A673 (cell line): ENCODE measurements at regions not wholly inside any gene's neighbourhood (a gene's known extent, or its start where the extent isn't known, plus 50 kb on each side); places are given as distances from the start of the nearest gene placed in this dataset.

Source experiments
- BruUV-seq: library from RNA; stranded (reverse); fragments of 400-500 nt; replicated peaks from 2 replicates; lab custom pipeline; 2021; lab: Mats Ljungman, UMichigan
- CTCF ChIA-PET: fragments of 300-600 bp; sonication (Branson Sonifier 250); formaldehyde crosslinking; loops from one replicate; lab custom pipeline; 2022; ENCODE audit warnings: antibody characterized with exemption; lab: Charles Lee
- POLR2A ChIA-PET: fragments of 300-600 bp; sonication (Branson Sonifier 250); formaldehyde crosslinking; loops from one replicate; lab custom pipeline; 2022; ENCODE audit warnings: antibody characterized with exemption; ENCODE audit not compliant: low non-redundant PET; lab: Charles Lee
- DNase-seq: peaks from one replicate; pipeline ENCODE4 v3.0.0-alpha.2; 2015; ENCODE audit warnings: low spot score
- H3K27ac ChIP-seq: fragments of 200-600 bp; sonication (generic); 2 replicates; pipeline ENCODE4 v1.5.1; 2016; ENCODE audit warnings: mixed run types, low read depth, mild to moderate bottlenecking, mixed read lengths, antibody characterized with exemption, low read length; ENCODE audit not compliant: poor library complexity, severe bottlenecking
- H3K27me3 ChIP-seq: fragments of 200-600 bp; sonication (generic); replicated peaks from 2 replicates; pipeline ENCODE4 v1.6.1; 2017; ENCODE audit warnings: mixed run types, low read depth, mild to moderate bottlenecking, mixed read lengths, antibody characterized with exemption, low read length; ENCODE audit not compliant: insufficient read depth, poor library complexity
- H3K36me3 ChIP-seq: fragments of 200-600 bp; sonication (generic); 2 replicates; pipeline ENCODE4 v1.6.1; 2016; ENCODE audit warnings: mixed run types, mild to moderate bottlenecking, mixed read lengths, antibody characterized with exemption, low read length; ENCODE audit not compliant: insufficient read depth, poor library complexity, severe bottlenecking
- H3K4me1 ChIP-seq: fragments of 200-600 bp; sonication (generic); 2 replicates; pipeline ENCODE4 v1.6.1; 2017; ENCODE audit warnings: mixed run types, mild to moderate bottlenecking, mixed read lengths, antibody characterized with exemption, low read length; ENCODE audit not compliant: insufficient read depth, poor library complexity, severe bottlenecking
- H3K4me3 ChIP-seq: fragments of 200-600 bp; sonication (generic); 2 replicates; pipeline ENCODE4 v1.5.1; 2016; ENCODE audit warnings: low read depth, mixed run types, mild to moderate bottlenecking, mixed read lengths, low read length; ENCODE audit not compliant: poor library complexity, severe bottlenecking
- H3K9me3 ChIP-seq: fragments of 200-600 bp; sonication (generic); 2 replicates; pipeline ENCODE4 v1.6.1; 2016; ENCODE audit warnings: mixed run types, low read depth, mild to moderate bottlenecking, mixed read lengths, antibody characterized with exemption, low read length; ENCODE audit not compliant: poor library complexity, severe bottlenecking
- EZH2 ChIP-seq: fragments of 200-600 bp; sonication (generic); IDR thresholded peaks from 2 replicates; pipeline ENCODE4 v1.6.1; 2017; ENCODE audit warnings: borderline replicate concordance, low read depth, mild to moderate bottlenecking, mixed read lengths, antibody characterized with exemption, low read length; ENCODE audit not compliant: poor library complexity, severe bottlenecking
- intact Hi-C: fragments of 100-400 bp; cut with micrococcal nuclease; formaldehyde crosslinking; loops from one replicate; pipeline ENCODE4 v1.10.0; 2022; ENCODE audit not compliant: unreplicated experiment
- TF ChIP-seq, protein P1 (sequence below): fragments of 300-800, 200-600 bp; sonication (generic); conservative IDR thresholded peaks from 2 replicates; pipeline ENCODE4 v1.5.1; 2017; ENCODE audit warnings: low read depth, mild to moderate bottlenecking, antibody characterized with exemption, low read length, moderate library complexity, mixed read lengths

DNA sequence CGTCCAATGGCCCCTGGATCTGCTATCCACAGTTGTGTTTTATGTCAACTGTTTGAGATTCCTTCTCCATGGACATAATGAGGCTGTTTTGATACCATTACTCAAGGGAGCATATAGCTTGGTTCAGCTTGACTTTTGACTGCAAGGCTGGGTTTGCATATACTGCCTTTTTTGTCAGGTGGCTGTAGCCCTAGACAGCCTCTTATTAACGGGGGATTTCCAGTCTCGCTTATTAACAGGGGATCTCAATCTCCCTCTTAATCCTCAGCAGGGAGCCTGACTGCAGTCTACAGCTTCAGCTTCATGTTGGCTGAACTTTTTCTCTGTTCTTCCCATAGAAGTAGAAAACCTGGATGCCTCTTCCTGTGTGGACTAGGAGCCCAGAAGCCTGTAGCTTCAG lies 73.7 kb upstream of the TNC start:
- POLR2A ChIA-PET = no interaction called here
- H3K27ac ChIP-seq = peak overlapping the region; percentile 17
- H3K27me3 ChIP-seq = no peaks in the 10 kb centered on the region
- H3K4me3 ChIP-seq = no peak overlapping the region
- no peaks in the 10 kb centered on the region for H3K36me3 ChIP-seq
- no peak for TF ChIP-seq EZH2
- TF ChIP-seq, protein P1, sequence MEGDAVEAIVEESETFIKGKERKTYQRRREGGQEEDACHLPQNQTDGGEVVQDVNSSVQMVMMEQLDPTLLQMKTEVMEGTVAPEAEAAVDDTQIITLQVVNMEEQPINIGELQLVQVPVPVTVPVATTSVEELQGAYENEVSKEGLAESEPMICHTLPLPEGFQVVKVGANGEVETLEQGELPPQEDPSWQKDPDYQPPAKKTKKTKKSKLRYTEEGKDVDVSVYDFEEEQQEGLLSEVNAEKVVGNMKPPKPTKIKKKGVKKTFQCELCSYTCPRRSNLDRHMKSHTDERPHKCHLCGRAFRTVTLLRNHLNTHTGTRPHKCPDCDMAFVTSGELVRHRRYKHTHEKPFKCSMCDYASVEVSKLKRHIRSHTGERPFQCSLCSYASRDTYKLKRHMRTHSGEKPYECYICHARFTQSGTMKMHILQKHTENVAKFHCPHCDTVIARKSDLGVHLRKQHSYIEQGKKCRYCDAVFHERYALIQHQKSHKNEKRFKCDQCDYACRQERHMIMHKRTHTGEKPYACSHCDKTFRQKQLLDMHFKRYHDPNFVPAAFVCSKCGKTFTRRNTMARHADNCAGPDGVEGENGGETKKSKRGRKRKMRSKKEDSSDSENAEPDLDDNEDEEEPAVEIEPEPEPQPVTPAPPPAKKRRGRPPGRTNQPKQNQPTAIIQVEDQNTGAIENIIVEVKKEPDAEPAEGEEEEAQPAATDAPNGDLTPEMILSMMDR = no peak
- peaks cover 18% of the 10 kb centered on the region for H3K9me3 ChIP-seq
- intact Hi-C loops = no loop called here
- CTCF ChIA-PET = no interaction called here
- DNase-seq = peak; percentile 56
- no TSS peak for BruUV-seq
- H3K4me1 ChIP-seq = peaks cover 26% of the 10 kb centered on the region

- ChIA-PET CTCF (no interaction called here), POLR2A (no interaction called here)
- no TSS peak for BruUV-seq
- TF ChIP-seq EZH2 = no peak
- TF ChIP-seq, protein P1 = no peak
- Histone ChIP-seq H3K4me3 (no peak overlapping the region), H3K36me3 (no peaks in the 10 kb centered on the region), H3K27me3 (no peaks in the 10 kb centered on the region), H3K9me3 (peaks cover 18% of the 10 kb centered on the region), H3K27ac (no peak overlapping the region), H3K4me1 (peaks cover 32% of the 10 kb centered on the region)
- DNase-seq = no peak
- intact Hi-C loops = no loop called here
Measured at GRCh38 chr9:115192280-115192679, 74.3 kb upstream of the TNC start.

DNA sequence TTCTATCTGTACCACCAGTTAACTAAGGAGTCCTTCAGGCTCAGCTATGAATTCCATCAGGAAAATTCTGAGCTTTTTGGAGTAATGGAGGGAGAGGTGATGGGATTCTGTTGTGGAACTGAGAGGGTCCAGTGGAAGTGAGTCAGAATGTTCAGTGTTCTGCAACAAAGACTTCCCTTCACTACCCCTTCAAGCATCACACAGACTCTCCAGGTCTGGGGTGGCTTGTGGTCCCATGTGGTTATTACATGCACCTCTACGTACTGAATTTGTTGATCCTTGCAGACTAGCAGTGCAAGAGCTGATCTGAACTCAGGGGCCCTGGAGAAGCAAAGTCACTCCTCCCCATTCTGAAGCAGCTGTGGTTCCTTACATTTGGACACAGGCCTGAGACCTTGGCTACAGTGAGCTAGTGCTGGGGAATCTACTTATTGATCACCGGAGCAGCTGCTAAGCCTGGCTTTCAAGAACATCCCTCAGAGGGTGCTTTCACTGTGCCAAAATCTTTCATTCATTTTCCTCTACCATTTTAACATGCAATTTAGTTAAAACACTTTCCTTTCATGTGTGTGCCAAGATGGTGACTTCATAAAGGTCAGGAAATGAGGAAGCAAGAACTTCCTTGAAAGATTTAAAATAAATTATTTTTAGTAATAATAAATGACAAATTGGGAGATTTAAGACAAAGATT lies 75.0 kb upstream of the TNC start:
- Histone ChIP-seq H3K36me3 (no peaks in the 10 kb centered on the region), H3K4me1 (peaks cover 39% of the 10 kb centered on the region), H3K4me3 (no peak overlapping the region), H3K27ac (no peak overlapping the region), H3K9me3 (peaks cover 18% of the 10 kb centered on the region), H3K27me3 (no peaks in the 10 kb centered on the region)
- no peak for DNase-seq
- intact Hi-C loops = no loop called here
- POLR2A ChIA-PET = no interaction called here
- no TSS peak for BruUV-seq
- CTCF ChIA-PET = no interaction called here
- no peak for TF ChIP-seq EZH2
- TF ChIP-seq, protein P1 = no peak
